SK-N-SH (cell line): ENCODE measurements at regions not wholly inside any gene's neighbourhood (a gene's known extent, or its start where the extent isn't known, plus 50 kb on each side); places are given as distances from the start of the nearest gene placed in this dataset.

ENCODE experiments used
- NRF1 ChIP-seq: IDR thresholded peaks from 2 replicates; pipeline ENCODE4 v1.6.1; 2012; ENCODE audit warnings: low read depth, mild to moderate bottlenecking, low read length
- POLR2AphosphoS5 ChIP-seq: IDR thresholded peaks from 2 replicates; pipeline ENCODE4 v1.6.1; 2012; ENCODE audit warnings: low read depth, low read length
- RAD21 ChIP-seq: IDR thresholded peaks from 2 replicates; pipeline ENCODE4 v1.6.1; 2012; ENCODE audit warnings: mild to moderate bottlenecking, low read length
- SIN3A ChIP-seq: IDR thresholded peaks from 2 replicates; pipeline ENCODE4 v1.6.1; 2012; ENCODE audit warnings: low read depth, mild to moderate bottlenecking, low read length, moderate library complexity, borderline replicate concordance
- TAF1 ChIP-seq: IDR thresholded peaks from 2 replicates; pipeline ENCODE4 v1.6.1; 2012; ENCODE audit warnings: low read depth, mild to moderate bottlenecking, low read length, moderate library complexity, borderline replicate concordance

GRCh38 chr2:122063716-122064115 is 308.3 kb downstream of the TSN start:
- TF ChIP-seq POLR2AphosphoS5 = no peak
- no peak for TF ChIP-seq RAD21
- no peak for TF ChIP-seq SIN3A
- no peak for TF ChIP-seq NRF1
- TF ChIP-seq TAF1 = no peak
